GM19035 (cell line): ENCODE measurements at regions not wholly inside any gene's neighbourhood (a gene's known extent, or its start where the extent isn't known, plus 50 kb on each side); places are given as distances from the start of the nearest gene placed in this dataset.

ENCODE experiments used
- ATAC-seq: cut with Tn5 transposase; IDR thresholded peaks from one replicate; pipeline ENCODE4 v1.9.1; 2021; ENCODE audit not compliant: unreplicated experiment

- ATAC-seq = peak; percentile 28
These were observed 52.5 kb upstream of the PLEKHG7 start for GRCh38 chr12:92650228-92650822.

GRCh38 chr12:92649511-92650227 is 53.1 kb upstream of the PLEKHG7 start:
- peak; percentile 88 for ATAC-seq

GRCh38 chr12:92648242-92649031 is 54.4 kb upstream of the PLEKHG7 start:
- ATAC-seq = no peak

- ATAC-seq = no peak
These were observed 61.5 kb upstream of the PLEKHG7 start for GRCh38 chr12:92641291-92641690.

GRCh38 chr12:92640691-92641090 is 62.1 kb upstream of the PLEKHG7 start:
- no peak for ATAC-seq

- ATAC-seq = no peak
These were observed 63.8 kb upstream of the PLEKHG7 start for GRCh38 chr12:92639017-92639416.

GRCh38 chr12:92634730-92635129 is 68.1 kb upstream of the PLEKHG7 start:
- no peak for ATAC-seq

- ATAC-seq = no peak
These were observed 68.6 kb upstream of the PLEKHG7 start for GRCh38 chr12:92634202-92634601.

GRCh38 chr12:92630968-92631367 is 71.8 kb upstream of the PLEKHG7 start:
- ATAC-seq = no peak

GRCh38 chr12:92629349-92630065 is 73.3 kb upstream of the PLEKHG7 start:
- no peak for ATAC-seq

GRCh38 chr12:92628476-92628875 is 74.3 kb upstream of the PLEKHG7 start:
- ATAC-seq = no peak

- no peak for ATAC-seq
These were observed 75.3 kb upstream of the PLEKHG7 start for GRCh38 chr12:92627511-92627910.

- no peak for ATAC-seq
These were observed 77.0 kb upstream of the PLEKHG7 start for GRCh38 chr12:92625639-92626310.

- ATAC-seq = no peak
These were observed 78.6 kb upstream of the PLEKHG7 start for GRCh38 chr12:92624236-92624635.

GRCh38 chr12:92623386-92623785 is 79.4 kb upstream of the PLEKHG7 start:
- no peak for ATAC-seq

GRCh38 chr12:92621833-92622232 is 81.0 kb upstream of the PLEKHG7 start:
- ATAC-seq = no peak

GRCh38 chr12:92621312-92621711 is 81.5 kb upstream of the PLEKHG7 start:
- no peak for ATAC-seq

GRCh38 chr12:92619730-92620684 is 82.8 kb upstream of the PLEKHG7 start:
- no peak for ATAC-seq

GRCh38 chr12:92619026-92619425 is 83.8 kb upstream of the PLEKHG7 start:
- no peak for ATAC-seq

GRCh38 chr12:92615703-92616102 is 87.1 kb upstream of the PLEKHG7 start:
- ATAC-seq = no peak
